GM03348 (cell line): ENCODE measurements at regions not wholly inside any gene's neighbourhood (a gene's known extent, or its start where the extent isn't known, plus 50 kb on each side); places are given as distances from the start of the nearest gene placed in this dataset.

Experiments used
- DNase-seq: peaks from one replicate; pipeline ENCODE4 v3.0.0; 2012; ENCODE audit warnings: low spot score

GRCh38 chr6:153873541-153873940 is 165.5 kb upstream of the OPRM1 start:
- DNase-seq = no peak

- DNase-seq = no peak
Measured at GRCh38 chr6:153872946-153873345, 166.1 kb upstream of the OPRM1 start.

- no peak for DNase-seq
Measured at GRCh38 chr6:153862927-153863326, 176.1 kb upstream of the OPRM1 start.

- DNase-seq = no peak
Measured at GRCh38 chr6:153862139-153862538, 176.9 kb upstream of the OPRM1 start.

GRCh38 chr6:153858529-153858928 is 180.5 kb upstream of the OPRM1 start:
- DNase-seq = no peak

- no peak for DNase-seq
Measured at GRCh38 chr6:153856929-153857376, 182.1 kb upstream of the OPRM1 start.

- DNase-seq = no peak
Measured at GRCh38 chr6:153852481-153852880, 186.6 kb upstream of the OPRM1 start.

GRCh38 chr6:153852034-153852433 is 187.0 kb upstream of the OPRM1 start:
- DNase-seq = no peak

- DNase-seq = no peak
Measured at GRCh38 chr6:153849072-153849779, 189.8 kb upstream of the OPRM1 start.

GRCh38 chr6:153843420-153843819 is 195.6 kb upstream of the OPRM1 start:
- no peak for DNase-seq

GRCh38 chr6:153842491-153842890 is 196.5 kb upstream of the OPRM1 start:
- DNase-seq = no peak

GRCh38 chr6:153840039-153840850 is 198.8 kb upstream of the OPRM1 start:
- no peak for DNase-seq

- DNase-seq = no peak
Measured at GRCh38 chr6:153832543-153832942, 206.5 kb upstream of the OPRM1 start.

- DNase-seq = no peak
Measured at GRCh38 chr6:153831350-153832078, 207.5 kb upstream of the OPRM1 start.

GRCh38 chr6:153817173-153817572 is 221.9 kb upstream of the OPRM1 start:
- no peak for DNase-seq

- DNase-seq = no peak
Measured at GRCh38 chr6:153816366-153816765, 222.7 kb upstream of the OPRM1 start.

- no peak for DNase-seq
Measured at GRCh38 chr6:153814136-153814535, 224.9 kb upstream of the OPRM1 start.

GRCh38 chr6:153804755-153805330 is 234.2 kb upstream of the OPRM1 start:
- no peak for DNase-seq

GRCh38 chr6:153801917-153802316 is 237.1 kb upstream of the OPRM1 start:
- DNase-seq = no peak

- DNase-seq = no peak
Measured at GRCh38 chr6:153800580-153801188, 238.4 kb upstream of the OPRM1 start.

GRCh38 chr6:153790876-153791473 is 248.1 kb upstream of the OPRM1 start:
- DNase-seq = no peak

- DNase-seq = no peak
Measured at GRCh38 chr6:153790048-153790447, 249.0 kb upstream of the OPRM1 start.
